ENCODE measurements at regions not wholly inside any gene's neighbourhood (a gene's known extent, or its start where the extent isn't known, plus 50 kb on each side); places are given as distances from the start of the nearest gene placed in this dataset.

DNA sequence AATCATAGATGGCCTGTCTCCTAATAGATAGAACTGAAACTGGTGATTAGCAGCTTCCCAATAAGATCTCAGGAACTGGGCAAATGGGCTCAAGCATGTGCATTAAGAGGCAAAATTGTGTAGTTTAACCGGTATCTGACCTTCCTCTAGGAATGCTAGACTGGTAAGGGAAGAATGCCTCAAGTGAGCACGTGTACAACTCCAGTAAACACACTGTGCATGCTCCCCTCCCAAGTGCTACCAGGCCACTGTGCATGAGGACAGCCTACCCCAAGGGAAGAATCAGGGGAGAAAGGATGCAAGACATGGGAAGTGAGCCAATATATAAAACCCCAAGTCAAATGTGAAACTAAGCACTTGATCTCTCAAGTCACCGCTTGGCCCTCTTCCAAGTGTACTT is 1157.4 kb upstream of the CDH18 start:
- TF ChIP-seq, protein P1, sequence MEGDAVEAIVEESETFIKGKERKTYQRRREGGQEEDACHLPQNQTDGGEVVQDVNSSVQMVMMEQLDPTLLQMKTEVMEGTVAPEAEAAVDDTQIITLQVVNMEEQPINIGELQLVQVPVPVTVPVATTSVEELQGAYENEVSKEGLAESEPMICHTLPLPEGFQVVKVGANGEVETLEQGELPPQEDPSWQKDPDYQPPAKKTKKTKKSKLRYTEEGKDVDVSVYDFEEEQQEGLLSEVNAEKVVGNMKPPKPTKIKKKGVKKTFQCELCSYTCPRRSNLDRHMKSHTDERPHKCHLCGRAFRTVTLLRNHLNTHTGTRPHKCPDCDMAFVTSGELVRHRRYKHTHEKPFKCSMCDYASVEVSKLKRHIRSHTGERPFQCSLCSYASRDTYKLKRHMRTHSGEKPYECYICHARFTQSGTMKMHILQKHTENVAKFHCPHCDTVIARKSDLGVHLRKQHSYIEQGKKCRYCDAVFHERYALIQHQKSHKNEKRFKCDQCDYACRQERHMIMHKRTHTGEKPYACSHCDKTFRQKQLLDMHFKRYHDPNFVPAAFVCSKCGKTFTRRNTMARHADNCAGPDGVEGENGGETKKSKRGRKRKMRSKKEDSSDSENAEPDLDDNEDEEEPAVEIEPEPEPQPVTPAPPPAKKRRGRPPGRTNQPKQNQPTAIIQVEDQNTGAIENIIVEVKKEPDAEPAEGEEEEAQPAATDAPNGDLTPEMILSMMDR (IDR thresholded peaks at IDR 0.05; ENCODE audit: insufficient read depth, low read length), result no peak
- H3K4me3 ChIP-seq (ENCODE audit: low read depth, low read length), result no peak overlapping the region
- DNase-seq (ENCODE audit: low read depth), result no peak

DNA sequence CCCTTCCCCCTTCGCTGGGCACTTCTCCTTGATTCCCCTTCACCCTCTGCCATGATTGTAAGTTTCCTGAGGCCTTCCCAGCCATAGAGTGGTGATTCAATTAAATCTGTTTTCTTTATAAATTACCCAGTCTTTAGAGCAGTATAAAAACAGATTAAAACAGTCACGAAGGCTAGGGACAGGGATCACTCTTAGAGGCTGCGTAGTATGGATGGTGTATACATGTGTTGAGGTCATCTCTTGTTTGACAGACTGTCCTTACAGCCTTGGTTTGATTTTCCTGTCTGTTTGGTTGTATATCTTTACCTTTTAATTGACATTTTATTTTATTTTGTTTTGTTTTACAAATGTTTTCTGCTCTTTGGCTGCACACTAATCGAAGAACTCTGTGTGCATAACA is 1155.7 kb upstream of the CDH18 start:
- DNase-seq (ENCODE audit: low read depth), result no peak
- no peak overlapping the region for H3K4me3 ChIP-seq (ENCODE audit: low read depth, low read length)
- TF ChIP-seq, protein P1 (IDR thresholded peaks at IDR 0.05; ENCODE audit: insufficient read depth, low read length), result no peak

DNA sequence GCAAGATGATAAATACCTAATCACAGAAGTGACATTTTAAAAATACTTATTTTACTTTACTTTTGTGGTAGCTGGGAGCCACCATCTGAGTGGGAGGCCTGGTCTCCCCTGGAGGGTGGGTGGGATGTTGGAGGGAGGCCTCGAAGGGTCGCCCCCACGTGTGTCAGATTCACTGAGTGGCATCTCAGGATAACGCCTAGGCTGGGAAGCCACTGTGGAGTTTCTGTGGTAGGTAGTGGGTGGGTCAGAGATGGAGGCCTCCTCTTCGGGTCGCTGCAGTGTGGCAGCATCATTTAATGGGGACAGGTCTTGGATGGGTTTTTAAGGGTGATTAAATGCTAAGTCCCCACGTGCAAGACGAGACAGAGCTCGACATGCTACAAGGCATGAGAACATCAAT is 1154.8 kb upstream of the CDH18 start:
- TF ChIP-seq, protein P1 (IDR thresholded peaks at IDR 0.05; ENCODE audit: insufficient read depth, low read length), result no peak
- DNase-seq (ENCODE audit: low read depth), result no peak
- no peak overlapping the region for H3K4me3 ChIP-seq (ENCODE audit: low read depth, low read length)

DNA sequence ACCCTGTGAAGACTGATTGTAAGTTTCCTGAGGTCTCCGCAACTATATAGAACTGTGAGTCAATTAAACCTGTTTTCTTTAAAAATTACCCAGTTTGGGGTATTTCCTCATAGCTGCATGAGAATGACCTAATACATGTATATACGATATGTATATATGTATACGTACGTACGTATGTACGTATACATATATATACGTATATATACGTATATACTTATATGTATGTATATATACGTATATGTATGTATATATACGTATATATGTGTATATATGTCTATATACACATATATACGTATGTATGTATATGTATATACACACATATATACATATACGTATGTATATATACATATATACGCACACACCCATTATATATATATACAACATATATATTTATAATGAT is 1153.0 kb upstream of the CDH18 start:
- no peak for DNase-seq (ENCODE audit: low read depth)
- H3K4me3 ChIP-seq (ENCODE audit: low read depth, low read length), result no peak overlapping the region
- TF ChIP-seq, protein P1 (IDR thresholded peaks at IDR 0.05; ENCODE audit: insufficient read depth, low read length), result no peak

DNA sequence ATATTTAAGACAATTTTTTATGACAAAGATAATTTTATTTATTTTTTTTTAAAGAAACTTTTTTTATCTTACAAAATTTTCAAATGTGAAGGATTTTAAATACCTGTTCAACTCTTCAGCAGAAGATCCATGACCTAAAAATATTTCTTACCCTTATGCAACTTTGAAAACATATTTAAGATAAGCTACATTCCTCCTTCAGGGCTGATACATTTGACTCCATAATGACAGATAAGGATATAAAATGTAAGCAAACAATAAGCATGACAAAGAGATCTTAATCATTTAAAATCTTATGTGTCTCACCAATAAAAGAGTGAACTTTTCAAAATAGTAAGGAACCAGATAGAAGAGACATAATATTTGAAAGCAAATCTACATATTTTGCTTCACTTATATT is 1138.2 kb upstream of the CDH18 start:
- TF ChIP-seq, protein P1 (IDR thresholded peaks at IDR 0.05; ENCODE audit: insufficient read depth, low read length), result no peak
- H3K4me3 ChIP-seq (ENCODE audit: low read depth, low read length), result no peak overlapping the region
- no peak for DNase-seq (ENCODE audit: low read depth)

DNA sequence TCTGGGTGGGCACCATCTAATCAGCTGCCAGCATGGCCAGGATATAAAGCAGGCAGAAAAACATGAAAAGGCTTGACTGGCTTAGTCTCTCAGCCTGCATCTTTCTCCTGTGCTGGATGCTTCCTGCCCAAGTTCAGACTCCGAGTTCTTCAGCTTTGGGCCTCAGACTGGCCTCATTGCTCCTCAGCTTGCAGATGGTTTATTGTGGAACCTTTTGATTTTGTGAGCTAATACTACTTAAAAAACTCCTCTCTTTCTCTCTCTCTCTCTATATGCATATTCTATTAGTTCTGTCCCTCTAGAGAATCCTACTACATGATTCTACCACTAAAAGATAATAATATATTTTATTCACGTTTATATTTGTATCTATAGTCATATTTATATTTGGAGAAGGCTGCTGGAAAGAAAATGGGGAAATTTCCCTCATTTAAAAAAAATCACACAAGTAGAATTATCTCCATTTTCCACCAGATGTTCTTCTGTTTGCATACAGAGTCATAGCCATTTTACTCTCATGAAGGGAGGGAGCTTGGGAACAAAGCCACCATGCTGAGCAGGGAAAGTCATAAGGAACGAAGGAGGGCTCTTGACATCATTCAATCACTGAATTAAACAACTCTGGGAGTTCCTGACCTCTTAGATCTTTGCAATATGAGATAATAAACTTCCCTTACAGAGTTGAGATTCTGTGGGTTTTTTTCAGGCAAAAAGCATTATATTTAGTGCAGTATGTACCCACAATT is 1137.4 kb upstream of the CDH18 start:
- no peak for DNase-seq (ENCODE audit: low read depth)
- H3K4me3 ChIP-seq (ENCODE audit: low read depth, low read length), result no peak overlapping the region
- TF ChIP-seq, protein P1 (IDR thresholded peaks at IDR 0.05; ENCODE audit: insufficient read depth, low read length), result no peak

DNA sequence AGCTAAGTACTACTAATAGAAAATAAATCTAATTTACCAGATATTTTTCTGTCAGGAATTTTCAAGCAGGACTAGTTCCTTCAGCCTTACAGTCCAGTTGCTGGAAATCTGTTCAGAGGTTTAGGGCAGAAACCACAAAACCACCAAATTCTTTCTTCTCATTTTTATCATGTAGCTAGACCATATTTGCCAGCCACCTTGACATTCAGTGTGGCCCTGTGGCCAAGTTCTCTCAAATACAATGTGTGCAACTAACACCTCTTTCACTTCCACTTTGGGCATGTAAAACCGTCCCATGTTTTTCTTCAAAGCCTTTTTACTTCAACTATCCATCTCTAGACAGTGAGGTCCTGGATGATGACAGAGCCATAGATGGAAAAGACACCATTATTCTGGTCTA is 1133.2 kb upstream of the CDH18 start:
- DNase-seq (ENCODE audit: low read depth), result no peak
- TF ChIP-seq, protein P1 (IDR thresholded peaks at IDR 0.05; ENCODE audit: insufficient read depth, low read length), result no peak
- H3K4me3 ChIP-seq (ENCODE audit: low read depth, low read length), result no peak overlapping the region
